ACHN (cell line): ENCODE measurements at regions not wholly inside any gene's neighbourhood (a gene's known extent, or its start where the extent isn't known, plus 50 kb on each side); places are given as distances from the start of the nearest gene placed in this dataset.
"Not testable (repeated sequence)": the region's sequence is repeated elsewhere in the genome, so short reads cannot be mapped to it uniquely, and the experiment has no call there.

ENCODE experiments used
- DNase-seq: peaks from one replicate; pipeline ENCODE4 v3.0.0-alpha.2; 2015
- in situ Hi-C: cut with HindIII; loops from 2 replicates; pipeline ENCODE4 v1.10.0; 2017; ENCODE audit warnings: low sequenced_read_pairs, low pct_ligation_motif_present, low pct_unique_long_range_greater_than_20kb

- in situ Hi-C loops, result no loop called here
- DNase-seq, result no peak
Observed at GRCh38 chr6:40893021-40893420, 146.0 kb downstream of the UNC5CL start.

- no peak for DNase-seq
- in situ Hi-C loops, result no loop called here
Observed at GRCh38 chr6:40892223-40892622, 146.8 kb downstream of the UNC5CL start.

GRCh38 chr6:40891686-40892085 is 147.3 kb downstream of the UNC5CL start:
- in situ Hi-C loops, result no loop called here
- DNase-seq, result no peak

GRCh38 chr6:40891131-40891530 is 147.9 kb downstream of the UNC5CL start:
- in situ Hi-C loops, result no loop called here
- no peak for DNase-seq

GRCh38 chr6:40889137-40889832 is 149.7 kb downstream of the UNC5CL start:
- in situ Hi-C loops, result no loop called here
- DNase-seq, result no peak

- in situ Hi-C loops, result no loop called here
- DNase-seq, result no peak
Observed at GRCh38 chr6:40888456-40888990, 150.5 kb downstream of the UNC5CL start.

GRCh38 chr6:40887792-40888340 is 151.2 kb downstream of the UNC5CL start:
- no peak for DNase-seq
- in situ Hi-C loops, result no loop called here

GRCh38 chr6:40887079-40887791 is 151.8 kb downstream of the UNC5CL start:
- DNase-seq, result no peak
- in situ Hi-C loops, result no loop called here

- DNase-seq, result no peak
- in situ Hi-C loops, result no loop called here
Observed at GRCh38 chr6:40885139-40885774, 153.8 kb downstream of the UNC5CL start.

GRCh38 chr6:40882323-40882997 is 156.6 kb downstream of the UNC5CL start:
- no peak for DNase-seq
- in situ Hi-C loops, result no loop called here

- no peak for DNase-seq
- in situ Hi-C loops, result no loop called here
Observed at GRCh38 chr6:40881501-40881900, 157.5 kb downstream of the UNC5CL start.

- in situ Hi-C loops, result no loop called here
- DNase-seq, result no peak
Observed at GRCh38 chr6:40880906-40881305, 158.1 kb downstream of the UNC5CL start.

- in situ Hi-C loops, result no loop called here
- DNase-seq, result no peak
Observed at GRCh38 chr6:40879169-40879568, 159.9 kb downstream of the UNC5CL start.

- in situ Hi-C loops, result no loop called here
Observed at GRCh38 chr6:40877362-40877761, 161.7 kb downstream of the UNC5CL start.

GRCh38 chr6:40876336-40876735 is 162.7 kb downstream of the UNC5CL start:
- no peak for DNase-seq
- in situ Hi-C loops, result no loop called here

More at GRCh38 chr6:40877362-40877761, 161.7 kb downstream of the UNC5CL start:
- DNase-seq, result no peak

- in situ Hi-C loops, result no loop called here
- DNase-seq, result peak; percentile 6
Observed at GRCh38 chr6:40874495-40874894, 164.5 kb downstream of the UNC5CL start.

GRCh38 chr6:40871424-40871823 is 167.6 kb downstream of the UNC5CL start:
- in situ Hi-C loops, result no loop called here

GRCh38 chr6:40868089-40868865 is 170.7 kb downstream of the UNC5CL start:
- in situ Hi-C loops, DNase-seq: not testable (repeated sequence)

More at GRCh38 chr6:40871424-40871823, 167.6 kb downstream of the UNC5CL start:
- no peak for DNase-seq
